ENCODE measurements at regions not wholly inside any gene's neighbourhood (a gene's known extent, or its start where the extent isn't known, plus 50 kb on each side); places are given as distances from the start of the nearest gene placed in this dataset.

- no peak for TF ChIP-seq ZNF384 (IDR thresholded peaks at IDR 0.05)
- TF ChIP-seq LEF1 (IDR thresholded peaks at IDR 0.05; ENCODE audit: borderline replicate concordance) = no peak
- TF ChIP-seq TARDBP (IDR thresholded peaks at IDR 0.05) = no peak
- TF ChIP-seq ELF4 (IDR thresholded peaks at IDR 0.05) = no peak
These were observed 147.4 kb downstream of the LNPK start for GRCh38 chr2:175854665-175855064.
